ENCODE measurements at regions not wholly inside any gene's neighbourhood (a gene's known extent, or its start where the extent isn't known, plus 50 kb on each side); places are given as distances from the start of the nearest gene placed in this dataset.
A peak's percentile ranks its signal among the peaks of the same experiment; 100 is the strongest.

- no peak overlapping the region for H3K27ac ChIP-seq
- TF ChIP-seq POLR2A (IDR thresholded peaks at IDR 0.05), result no peak
- TF ChIP-seq CTCF (IDR thresholded peaks at IDR 0.05), result no peak
- no peaks in the 10 kb centered on the region for H3K27me3 ChIP-seq
- DNase-seq, result no peak
- no peaks in the 10 kb centered on the region for H3K9me3 ChIP-seq
- H3K36me3 ChIP-seq, result no peaks in the 10 kb centered on the region
- no peak overlapping the region for H3K4me3 ChIP-seq
- peaks cover 0 to 11% (median 2%) of the 10 kb centered on the region in 4 donors for H3K4me1 ChIP-seq
Measured at GRCh38 chr6:21496196-21496595, 97.4 kb upstream of the SOX4 start.

- peaks cover 0 to 11% (median 2%) of the 10 kb centered on the region in 4 donors for H3K4me1 ChIP-seq
- no peak overlapping the region for H3K27ac ChIP-seq
- H3K9me3 ChIP-seq, result no peaks in the 10 kb centered on the region
- H3K4me3 ChIP-seq, result no peak overlapping the region
- no peaks in the 10 kb centered on the region for H3K27me3 ChIP-seq
- no peak for DNase-seq
- no peaks in the 10 kb centered on the region for H3K36me3 ChIP-seq
- TF ChIP-seq CTCF (IDR thresholded peaks at IDR 0.05) (no peak), POLR2A (IDR thresholded peaks at IDR 0.05) (no peak)
Measured at GRCh38 chr6:21496706-21497105, 96.8 kb upstream of the SOX4 start.

- H3K27me3 ChIP-seq, result no peaks in the 10 kb centered on the region
- no peaks in the 10 kb centered on the region for H3K9me3 ChIP-seq
- H3K4me3 ChIP-seq, result no peak overlapping the region
- no peaks in the 10 kb centered on the region for H3K36me3 ChIP-seq
- H3K4me1 ChIP-seq, result peaks cover 0 to 11% (median 2%) of the 10 kb centered on the region in 4 donors
- H3K27ac ChIP-seq, result peak overlapping the region in 2 of 4 donors; percentile 0 to 30
- no peak for DNase-seq
- TF ChIP-seq POLR2A (IDR thresholded peaks at IDR 0.05), result no peak
- TF ChIP-seq CTCF (IDR thresholded peaks at IDR 0.05), result no peak
Measured at GRCh38 chr6:21500314-21501020, 93.1 kb upstream of the SOX4 start.

- H3K4me1 ChIP-seq, result peaks cover 0 to 11% (median 2%) of the 10 kb centered on the region in 4 donors
- DNase-seq, result peak in 2 of 3 donors; percentile 67 to 68
- H3K27ac ChIP-seq, result peak overlapping the region in 2 of 4 donors; percentile 24 to 66
- no peak overlapping the region for H3K4me3 ChIP-seq
- H3K9me3 ChIP-seq, result no peaks in the 10 kb centered on the region
- H3K36me3 ChIP-seq, result no peaks in the 10 kb centered on the region
- H3K27me3 ChIP-seq, result no peaks in the 10 kb centered on the region
- TF ChIP-seq POLR2A (IDR thresholded peaks at IDR 0.05) (no peak), CTCF (IDR thresholded peaks at IDR 0.05) (no peak)
Measured at GRCh38 chr6:21501021-21501354, 92.6 kb upstream of the SOX4 start.

GRCh38 chr6:21501815-21502214, 91.7 kb upstream of the SOX4 start:
- TF ChIP-seq POLR2A (IDR thresholded peaks at IDR 0.05), result no peak
- no peak for TF ChIP-seq CTCF (IDR thresholded peaks at IDR 0.05)
- Histone ChIP-seq H3K4me3 (no peak overlapping the region), H3K4me1 (peaks cover 0 to 11% (median 2%) of the 10 kb centered on the region in 4 donors), H3K9me3 (no peaks in the 10 kb centered on the region), H3K36me3 (no peaks in the 10 kb centered on the region), H3K27ac (peak overlapping the region in 2 of 4 donors; percentile 24 to 66), H3K27me3 (no peaks in the 10 kb centered on the region)
- DNase-seq, result no peak

All from Peyer's patch (tissue), 4 donors.